ENCODE measurements at regions not wholly inside any gene's neighbourhood (a gene's known extent, or its start where the extent isn't known, plus 50 kb on each side); places are given as distances from the start of the nearest gene placed in this dataset.

GRCh38 chr9:20228096-20228495 lies 394.2 kb downstream of the MLLT3 start:
- Histone ChIP-seq H3K4me3 (ENCODE audit: control extremely low read depth in 1 of 5, extremely low read depth in 1 of 5, insufficient read depth in 1 of 5, low read depth in 2 of 5, low read length in 4 of 5) (no peak overlapping the region), H3K36me3 (replicated peaks in 1 of 2; ENCODE audit: control extremely low read depth in 1 of 2, control insufficient read depth in 1 of 2, extremely low read depth in 1 of 2, insufficient read depth in 2 of 2, low read length in 1 of 2) (no peaks in the 10 kb centered on the region), H3K9ac (ENCODE audit: low read length) (no peak overlapping the region), H3K27ac (ENCODE audit: low read length in 2 of 2) (no peak overlapping the region), H4K20me1 (ENCODE audit: control insufficient read depth, insufficient read depth, low read length, poor library complexity, severe bottlenecking) (no peaks in the 10 kb centered on the region), H3K27me3 (replicated peaks in 1 of 4; ENCODE audit: control extremely low read depth in 1 of 4, control insufficient read depth in 3 of 4, insufficient read depth in 4 of 4, low read length in 3 of 4) (no peaks in the 10 kb centered on the region), H3K9me3 (ENCODE audit: control extremely low read depth in 1 of 3, control insufficient read depth in 2 of 3, insufficient read depth in 1 of 3, low read length in 2 of 3) (no peaks in the 10 kb centered on the region), H3K4me2 (replicated peaks; ENCODE audit: low read depth, low read length, poor library complexity, severe bottlenecking) (no peak overlapping the region), H2AFZ (ENCODE audit: insufficient read depth, low read depth, low read length, poor library complexity, severe bottlenecking) (no peak overlapping the region), H3K79me2 (ENCODE audit: control insufficient read depth, insufficient read depth, low read length) (no peaks in the 10 kb centered on the region), H3K4me1 (ENCODE audit: control insufficient read depth in 2 of 2, insufficient read depth in 2 of 2, low read length in 2 of 2) (no peaks in the 10 kb centered on the region)
- peaks cover 2% of the 10 kb centered on the region for H3K4me1 Mint-ChIP-seq
- H3K27me3 Mint-ChIP-seq: no peaks in the 10 kb centered on the region
- ATAC-seq (ENCODE audit: low read depth) (no peak), DNase-seq (no peak)
- WGBS (ENCODE audit: insufficient coverage): 100% methylated on average over 1 of the region's 2 CpGs
- H3K4me3 Mint-ChIP-seq: no peak overlapping the region
- POLR2A ChIA-PET: no interaction called here
- H3K9me3 Mint-ChIP-seq (ENCODE audit: insufficient read depth): no peaks in the 10 kb centered on the region
- no peak overlapping the region for H3K27ac Mint-ChIP-seq
- CTCF ChIA-PET: no interaction called here
- no peak for TF ChIP-seq CTCF (IDR thresholded peaks at IDR 0.05)
- no peak for TF ChIP-seq EZH2 (IDR thresholded peaks at IDR 0.05; ENCODE audit: borderline replicate concordance, insufficient read depth, low read depth, low read length, poor library complexity, severe bottlenecking)
- intact Hi-C loops (cut with micrococcal nuclease): no loop called here

- no peak overlapping the region for H3K4me2 ChIP-seq (replicated peaks; ENCODE audit: low read depth, low read length, poor library complexity, severe bottlenecking)
- H3K27me3 ChIP-seq (replicated peaks in 1 of 4; ENCODE audit: control extremely low read depth in 1 of 4, control insufficient read depth in 3 of 4, insufficient read depth in 4 of 4, low read length in 3 of 4): no peaks in the 10 kb centered on the region
- ATAC-seq (ENCODE audit: low read depth): no peak
- CTCF ChIA-PET: no interaction called here
- no peaks in the 10 kb centered on the region for H3K9me3 Mint-ChIP-seq (ENCODE audit: insufficient read depth)
- no peak for DNase-seq
- WGBS (ENCODE audit: insufficient coverage): 100% methylated on average over 1 of the region's 2 CpGs
- no peak overlapping the region for H3K9ac ChIP-seq (ENCODE audit: low read length)
- no peak overlapping the region for H3K27ac Mint-ChIP-seq
- no peaks in the 10 kb centered on the region for H3K4me1 ChIP-seq (ENCODE audit: control insufficient read depth in 2 of 2, insufficient read depth in 2 of 2, low read length in 2 of 2)
- no peaks in the 10 kb centered on the region for H4K20me1 ChIP-seq (ENCODE audit: control insufficient read depth, insufficient read depth, low read length, poor library complexity, severe bottlenecking)
- no peak overlapping the region for H3K27ac ChIP-seq (ENCODE audit: low read length in 2 of 2)
- no peak overlapping the region for H3K4me3 Mint-ChIP-seq
- POLR2A ChIA-PET: no interaction called here
- H3K36me3 ChIP-seq (replicated peaks in 1 of 2; ENCODE audit: control extremely low read depth in 1 of 2, control insufficient read depth in 1 of 2, extremely low read depth in 1 of 2, insufficient read depth in 2 of 2, low read length in 1 of 2): no peaks in the 10 kb centered on the region
- H3K4me1 Mint-ChIP-seq: peaks cover 2% of the 10 kb centered on the region
- H3K79me2 ChIP-seq (ENCODE audit: control insufficient read depth, insufficient read depth, low read length): no peaks in the 10 kb centered on the region
- H2AFZ ChIP-seq (ENCODE audit: insufficient read depth, low read depth, low read length, poor library complexity, severe bottlenecking): no peak overlapping the region
- H3K9me3 ChIP-seq (ENCODE audit: control extremely low read depth in 1 of 3, control insufficient read depth in 2 of 3, insufficient read depth in 1 of 3, low read length in 2 of 3): no peaks in the 10 kb centered on the region
- intact Hi-C loops (cut with micrococcal nuclease): no loop called here
- no peak for TF ChIP-seq EZH2 (IDR thresholded peaks at IDR 0.05; ENCODE audit: borderline replicate concordance, insufficient read depth, low read depth, low read length, poor library complexity, severe bottlenecking)
- TF ChIP-seq CTCF (IDR thresholded peaks at IDR 0.05): no peak
- no peak overlapping the region for H3K4me3 ChIP-seq (ENCODE audit: control extremely low read depth in 1 of 5, extremely low read depth in 1 of 5, insufficient read depth in 1 of 5, low read depth in 2 of 5, low read length in 4 of 5)
- H3K27me3 Mint-ChIP-seq: no peaks in the 10 kb centered on the region
Measured at GRCh38 chr9:20227166-20227874, 395.0 kb downstream of the MLLT3 start.

All from B cell (primary cell).